ENCODE measurements at regions not wholly inside any gene's neighbourhood (a gene's known extent, or its start where the extent isn't known, plus 50 kb on each side); places are given as distances from the start of the nearest gene placed in this dataset.

GRCh38 chr9:80157561-80157983 is 585.8 kb downstream of the TLE4 start (continued):
- TF ChIP-seq HOXA7 (CRISPR knock-in tag; IDR thresholded peaks at IDR 0.05) (no peak), ZNF430 (CRISPR knock-in tag; IDR thresholded peaks at IDR 0.05) (no peak), TBL1XR1 (IDR thresholded peaks at IDR 0.05; ENCODE audit: borderline replicate concordance, low read length, partially characterized antibody) (no peak), SPEN (CRISPR knock-in tag; IDR thresholded peaks at IDR 0.05; ENCODE audit: low read depth) (no peak)

GRCh38 chr9:80156756-80157472 is 585.1 kb downstream of the TLE4 start:
- Histone ChIP-seq H3K9me3 (ENCODE audit: low read length) (peaks cover 9% of the 10 kb centered on the region; the same call in 1 of the 2 replicates), H3K36me3 (replicated peaks in 1 of 2; ENCODE audit: control insufficient read depth in 1 of 2, insufficient read depth in 2 of 2, low read length in 2 of 2) (no peaks in the 10 kb centered on the region), H3K4me3 (replicated peaks in 1 of 3; ENCODE audit: insufficient read depth in 1 of 3, low read depth in 2 of 3, low read length in 3 of 3) (no peak overlapping the region), H3K9ac (ENCODE audit: insufficient read depth, low read depth, low read length) (no peak overlapping the region), H3K27ac (ENCODE audit: extremely low read length, insufficient read depth, low read length) (no peak overlapping the region), H2AFZ (ENCODE audit: low read length) (no peak overlapping the region), H3K4me1 (ENCODE audit: insufficient read depth, low read length) (no peaks in the 10 kb centered on the region), H3K4me2 (ENCODE audit: low read depth, low read length) (no peak overlapping the region), H4K20me1 (ENCODE audit: insufficient read depth, low read length) (no peaks in the 10 kb centered on the region), H3K27me3 (ENCODE audit: control insufficient read depth in 1 of 2, insufficient read depth in 2 of 2, low read length in 2 of 2) (no peaks in the 10 kb centered on the region), H3K79me2 (ENCODE audit: insufficient read depth, low read length) (no peaks in the 10 kb centered on the region)
- ChIA-PET POLR2A (no interaction called here), CTCF (ENCODE audit: low intra/inter-chr PET ratio, low total read pairs) (no interaction called here)
- ATAC-seq (no peak), DNase-seq (ENCODE audit: low spot score) (no peak), FAIRE-seq (no peak)
- no TSS peak for BruUV-seq (replicated peaks)
- no peak for TF ChIP-seq RXRB (CRISPR knock-in tag; IDR thresholded peaks at IDR 0.05; ENCODE audit: borderline replicate concordance)
- TF ChIP-seq ZNF503 (CRISPR knock-in tag; IDR thresholded peaks at IDR 0.05), result no peak
- TF ChIP-seq ZFP1 (CRISPR knock-in tag; IDR thresholded peaks at IDR 0.05), result no peak
- TF ChIP-seq ZNF878 (CRISPR knock-in tag; IDR thresholded peaks at IDR 0.05), result no peak
- TF ChIP-seq RFXANK (CRISPR knock-in tag; IDR thresholded peaks at IDR 0.05), result no peak
- TF ChIP-seq SRF (IDR thresholded peaks at IDR 0.05; ENCODE audit: low read depth, low read length), result no peak
- in situ Hi-C loops (cut with HindIII; ENCODE audit: extremely low pct_ligation_motif_present, low pct_unique_long_range_greater_than_20kb) (no loop called here), intact Hi-C loops (cut with micrococcal nuclease; ENCODE audit: unreplicated experiment) (no loop called here)
- WGBS (ENCODE audit: low lambda C conversion rate), result 50% methylated on average over 2 of the region's 2 CpGs
